ENCODE measurements at regions not wholly inside any gene's neighbourhood (a gene's known extent, or its start where the extent isn't known, plus 50 kb on each side); places are given as distances from the start of the nearest gene placed in this dataset.

GRCh38 chr2:129733579-129733978, 245.9 kb upstream of the RAB6C start (continued):
- no peak for TF ChIP-seq ZNF695 (CRISPR knock-in tag; IDR thresholded peaks at IDR 0.05)
- TF ChIP-seq HDGF (IDR thresholded peaks at IDR 0.05) = no peak

DNA sequence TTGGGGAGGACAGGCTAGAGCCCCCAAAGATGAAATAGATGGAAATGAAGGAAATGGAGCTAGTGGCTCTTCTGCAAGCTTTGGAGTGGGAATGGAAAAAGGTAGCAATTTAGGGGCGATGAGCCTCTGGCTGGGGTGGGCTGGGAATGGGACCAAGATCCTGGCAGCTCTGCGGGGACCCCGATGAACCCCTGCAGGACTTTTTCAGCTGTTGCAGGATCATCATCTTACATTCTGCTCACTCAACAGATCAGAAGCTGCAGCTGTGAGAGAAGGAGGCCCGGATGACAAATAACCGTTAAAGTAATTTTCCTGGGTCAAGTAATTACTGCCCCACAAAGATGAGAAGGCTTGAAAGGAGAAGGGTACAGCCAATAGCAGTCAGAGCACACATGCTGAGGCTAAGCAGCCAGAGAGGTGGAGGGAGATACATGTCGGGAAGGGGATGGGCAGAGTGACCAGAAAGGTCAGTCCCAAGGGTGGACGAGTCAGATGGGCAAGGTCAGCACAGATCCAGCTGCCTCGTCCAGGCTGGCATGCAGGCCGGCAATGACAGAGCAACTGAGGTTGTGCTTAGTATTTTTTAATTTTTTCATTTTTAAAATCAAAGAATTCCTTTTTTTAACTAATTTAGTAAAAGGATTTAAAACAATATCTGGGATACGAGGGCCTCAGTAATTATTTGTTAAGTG, 245.0 kb upstream of the RAB6C start:
- Histone ChIP-seq H3K9me1 (ENCODE audit: control insufficient read depth, insufficient read depth, low read length) (no peaks in the 10 kb centered on the region), H3K27ac (ENCODE audit: extremely low read depth, low read depth, low read length) (no peak overlapping the region), H4K20me1 (replicated peaks; ENCODE audit: control insufficient read depth, insufficient read depth, low read length) (no peaks in the 10 kb centered on the region), H3K27me3 (ENCODE audit: control insufficient read depth in 2 of 2, insufficient read depth in 2 of 2, low read length in 2 of 2) (peaks cover 0 to 9% of the 10 kb centered on the region in 2 experiments; a peak in 1 of 5 replicates), H3K4me3 (no peak overlapping the region), H3K36me3 (ENCODE audit: control insufficient read depth, insufficient read depth, low read length) (no peaks in the 10 kb centered on the region), H3K9me3 (replicated peaks; ENCODE audit: control insufficient read depth, insufficient read depth, low read depth, low read length) (no peaks in the 10 kb centered on the region), H3K4me2 (ENCODE audit: insufficient read depth, low read length) (no peak overlapping the region), H3K9ac (ENCODE audit: insufficient read depth in 1 of 2, low read depth in 2 of 2, low read length in 2 of 2) (no peak overlapping the region), H2AFZ (ENCODE audit: low read depth, low read length) (no peak overlapping the region), H3K79me2 (ENCODE audit: control insufficient read depth, insufficient read depth, low read length) (no peaks in the 10 kb centered on the region), H3K4me1 (replicated peaks in 1 of 2; ENCODE audit: control insufficient read depth in 2 of 2, insufficient read depth in 2 of 2, low read length in 2 of 2) (no peaks in the 10 kb centered on the region)
- FAIRE-seq (no peak), ATAC-seq (no peak), DNase-seq (ENCODE audit: extremely low read depth in 1 of 4, low spot score in 3 of 4) (no peak)
- intact Hi-C loops (cut with micrococcal nuclease) = no loop called here
- TF ChIP-seq NELFE (IDR thresholded peaks at IDR 0.05; ENCODE audit: insufficient read depth, insufficient read length) (no peak), BRF1 (IDR thresholded peaks at IDR 0.05; ENCODE audit: borderline replicate concordance, extremely low read depth, insufficient read length) (no peak), U2AF2 (optimal IDR thresholded peaks at IDR 0.05; ENCODE audit: low read depth, low read length) (no peak)
- ChIA-PET CTCF (ENCODE audit: low intra/inter-chr PET ratio) (no interaction called here), POLR2A (no interaction called here)
- BruUV-seq (replicated peaks) = no TSS peak
- in situ Hi-C loops (cut with MboI) = no loop called here
- 1% methylated on average over 9 of the region's 10 CpGs for WGBS (ENCODE audit: insufficient coverage, low coverage, missing lambda C conversion rate)
